ENCODE measurements at regions not wholly inside any gene's neighbourhood (a gene's known extent, or its start where the extent isn't known, plus 50 kb on each side); places are given as distances from the start of the nearest gene placed in this dataset.

GRCh38 chr2:156673981-156674380, 237.8 kb downstream of the GPD2 start:
- no peak for DNase-seq (ENCODE audit: low spot score)
- ATAC-seq (ENCODE audit: low FRiP score) = no peak
- no peak for TF ChIP-seq CTCF (IDR thresholded peaks at IDR 0.05)

- no peak for DNase-seq (ENCODE audit: low spot score)
- TF ChIP-seq CTCF (IDR thresholded peaks at IDR 0.05) = no peak
- ATAC-seq (ENCODE audit: low FRiP score) = no peak
Measured at GRCh38 chr2:156675896-156676295, 239.7 kb downstream of the GPD2 start.

GRCh38 chr2:156679820-156680219, 243.6 kb downstream of the GPD2 start:
- DNase-seq (ENCODE audit: low spot score) = no peak
- no peak for TF ChIP-seq CTCF (IDR thresholded peaks at IDR 0.05)
- ATAC-seq (ENCODE audit: low FRiP score) = no peak

GRCh38 chr2:156680266-156680665, 244.1 kb downstream of the GPD2 start:
- DNase-seq (ENCODE audit: low spot score) = no peak
- no peak for ATAC-seq (ENCODE audit: low FRiP score)
- no peak for TF ChIP-seq CTCF (IDR thresholded peaks at IDR 0.05)

GRCh38 chr2:156687126-156687525, 250.9 kb downstream of the GPD2 start:
- DNase-seq (ENCODE audit: low spot score) (no peak), ATAC-seq (ENCODE audit: low FRiP score) (no peak)
- TF ChIP-seq CTCF (IDR thresholded peaks at IDR 0.05) = no peak

- ATAC-seq (ENCODE audit: low FRiP score) = no peak
- DNase-seq (ENCODE audit: low spot score) = no peak
- TF ChIP-seq CTCF (IDR thresholded peaks at IDR 0.05) = no peak
Measured at GRCh38 chr2:156687715-156688114, 251.5 kb downstream of the GPD2 start.

GRCh38 chr2:156689939-156690338, 253.8 kb downstream of the GPD2 start:
- no peak for TF ChIP-seq CTCF (IDR thresholded peaks at IDR 0.05)
- ATAC-seq (ENCODE audit: low FRiP score) (no peak), DNase-seq (ENCODE audit: low spot score) (no peak)
